ENCODE measurements at regions not wholly inside any gene's neighbourhood (a gene's known extent, or its start where the extent isn't known, plus 50 kb on each side); places are given as distances from the start of the nearest gene placed in this dataset.

DNA sequence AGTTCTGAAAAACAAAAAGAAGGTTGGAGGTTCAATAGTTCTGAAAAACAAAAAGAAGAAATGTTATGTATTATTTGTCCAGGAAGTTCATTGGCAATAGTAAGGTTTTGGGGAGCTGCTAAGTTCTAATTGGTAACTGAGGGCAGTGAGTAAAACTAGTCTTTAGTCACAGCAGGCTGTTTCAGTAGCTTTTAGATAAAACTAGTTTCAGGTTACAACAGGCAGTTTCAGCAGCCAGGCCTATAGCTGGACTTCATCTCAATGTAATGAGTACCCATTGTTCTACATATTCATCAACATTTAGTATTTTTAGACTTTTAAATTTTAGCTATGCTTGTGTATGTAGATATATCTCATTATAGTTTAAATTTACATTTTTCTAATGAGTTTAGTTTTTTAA is 639.3 kb downstream of the TOX3 start:
- no peak for DNase-seq (ENCODE audit: low read depth in 2 of 2)

DNA sequence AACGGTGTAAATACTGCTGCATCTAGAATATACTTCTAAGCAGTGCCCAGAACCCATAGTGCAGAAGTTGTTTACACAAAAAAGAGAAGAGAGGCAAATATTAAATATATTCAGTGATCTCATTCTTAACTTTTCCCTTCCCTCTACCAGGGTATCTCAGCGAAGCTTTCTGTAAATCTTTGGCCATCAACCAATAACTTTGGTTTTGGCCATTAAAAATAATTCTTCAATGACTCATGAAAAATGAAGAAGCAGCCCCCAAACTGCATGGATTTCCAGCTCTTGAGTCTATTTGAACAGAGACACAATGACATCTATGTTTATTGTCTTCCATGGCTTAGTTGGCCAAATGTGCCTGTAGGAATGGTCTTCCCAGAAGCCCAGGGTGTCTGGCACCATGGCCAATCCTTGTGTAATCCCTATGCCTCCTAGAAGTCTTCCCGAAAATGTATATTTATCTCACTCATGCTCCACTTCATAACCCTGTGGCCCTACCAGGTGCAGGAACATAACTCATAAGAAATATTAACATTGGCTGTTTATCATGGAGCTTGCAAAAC is 646.6 kb downstream of the TOX3 start:
- peak in 1 of 2 experiments; percentile 5 for DNase-seq (ENCODE audit: low read depth in 2 of 2)

DNA sequence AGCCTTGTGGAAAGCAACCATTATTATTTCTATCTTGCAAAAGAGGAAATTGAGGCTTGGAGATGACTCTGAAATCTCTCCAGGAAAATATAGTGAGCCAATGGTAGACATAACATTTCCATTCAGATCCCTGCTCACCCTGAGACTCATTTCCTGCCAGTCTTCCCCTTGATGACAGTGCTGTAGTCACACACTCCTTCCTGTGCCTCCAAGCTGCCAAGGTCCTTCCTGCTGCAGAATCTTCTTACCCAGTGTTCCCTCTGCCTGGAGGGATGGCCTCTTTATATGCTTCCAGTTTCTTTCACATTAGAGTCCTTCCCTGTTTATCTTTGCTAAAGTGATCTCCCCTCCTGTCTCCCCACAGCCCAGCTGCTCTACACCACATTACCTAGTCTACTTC is 648.1 kb downstream of the TOX3 start:
- no peak for DNase-seq (ENCODE audit: low read depth in 2 of 2)

DNA sequence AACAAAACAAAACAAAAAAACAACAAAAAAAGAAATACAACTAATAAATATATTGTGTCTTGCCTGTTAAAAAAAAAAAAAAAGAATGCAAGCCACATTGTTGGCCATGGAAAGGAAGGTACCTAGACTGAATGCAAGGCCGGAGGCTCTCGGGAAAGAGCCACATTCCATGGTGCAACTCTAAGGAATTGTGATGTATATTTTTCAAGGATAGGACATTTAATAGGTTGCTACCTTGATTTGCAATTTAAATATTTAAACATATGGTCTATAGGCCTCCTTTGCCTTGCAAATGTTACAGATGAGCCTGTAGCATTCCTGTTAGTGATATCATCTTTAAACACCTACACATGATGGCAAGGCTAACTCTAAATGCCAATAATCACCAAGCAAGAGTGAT is 650.9 kb downstream of the TOX3 start:
- DNase-seq (ENCODE audit: low read depth in 2 of 2): no peak

DNA sequence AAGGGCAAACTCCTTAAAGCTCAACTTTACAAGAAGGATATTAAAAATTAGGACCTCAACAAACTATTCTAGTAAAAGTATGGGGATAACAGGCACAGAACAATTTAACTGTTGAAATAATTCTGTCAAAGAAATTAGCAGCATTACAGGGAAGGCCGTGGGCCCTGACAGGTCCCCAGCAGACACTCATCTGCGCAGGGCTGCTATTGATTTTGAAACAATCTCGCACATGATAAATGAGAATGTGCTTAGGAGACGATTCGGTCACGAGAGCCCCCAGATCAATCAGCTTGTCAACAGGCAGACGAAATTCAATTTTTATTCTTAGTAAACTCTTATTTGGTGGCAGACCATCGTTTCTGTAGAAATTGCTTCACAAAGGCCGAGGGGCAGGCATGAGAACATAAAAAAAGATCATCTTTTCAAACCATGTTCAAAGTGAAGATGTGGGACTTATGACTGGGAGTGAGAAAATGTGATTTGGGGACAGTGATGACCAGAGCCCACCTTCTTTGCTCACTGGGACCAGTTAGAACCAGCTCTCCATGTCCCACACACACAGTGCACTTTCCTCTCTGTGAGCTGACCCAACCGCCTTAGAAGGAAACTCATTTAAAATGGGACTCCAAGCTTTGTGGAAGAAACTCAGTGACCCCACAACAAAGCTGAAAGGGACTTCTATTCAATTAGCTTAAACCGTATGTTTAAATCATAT is 654.5 kb downstream of the TOX3 start:
- no peak for DNase-seq (ENCODE audit: low read depth in 2 of 2)

DNA sequence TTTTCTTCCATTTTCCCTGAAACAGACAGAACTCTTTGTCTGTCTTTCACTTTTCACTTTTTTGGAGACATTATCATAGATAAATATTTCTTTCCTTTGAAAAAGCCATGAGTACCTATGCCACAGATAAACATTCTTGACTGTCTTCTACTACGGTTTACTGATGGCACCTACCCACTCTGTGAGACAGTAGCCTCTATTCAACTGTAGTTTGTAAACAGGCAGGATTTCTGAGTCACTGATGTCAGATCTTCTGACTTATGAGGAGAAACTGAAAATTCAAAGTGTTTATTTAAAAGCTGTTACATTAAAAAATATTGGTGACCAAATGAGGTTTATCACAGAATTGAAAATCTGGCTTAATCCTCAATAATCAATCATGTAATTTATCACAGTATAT is 658.4 kb downstream of the TOX3 start:
- DNase-seq (ENCODE audit: low read depth in 2 of 2): no peak

DNA sequence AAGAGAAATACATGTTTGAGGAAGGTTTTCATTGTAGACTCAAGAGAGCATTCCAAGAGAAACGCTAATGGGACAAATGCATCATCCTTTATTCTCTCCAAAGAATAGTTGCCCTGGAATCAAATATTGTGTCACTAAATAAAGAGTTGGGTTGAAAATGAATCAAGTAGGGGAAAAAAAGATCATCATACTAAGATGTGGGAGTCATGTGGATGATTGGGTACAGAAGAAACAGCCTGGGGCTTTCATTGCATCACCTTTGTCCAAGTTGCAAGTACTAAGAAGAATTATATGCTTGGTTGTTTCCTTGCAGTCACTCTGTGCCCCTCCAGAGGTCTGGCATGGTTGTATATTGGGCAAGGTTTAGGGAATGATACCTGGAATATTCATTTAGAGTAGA is 658.9 kb downstream of the TOX3 start:
- no peak for DNase-seq (ENCODE audit: low read depth in 2 of 2)

DNA sequence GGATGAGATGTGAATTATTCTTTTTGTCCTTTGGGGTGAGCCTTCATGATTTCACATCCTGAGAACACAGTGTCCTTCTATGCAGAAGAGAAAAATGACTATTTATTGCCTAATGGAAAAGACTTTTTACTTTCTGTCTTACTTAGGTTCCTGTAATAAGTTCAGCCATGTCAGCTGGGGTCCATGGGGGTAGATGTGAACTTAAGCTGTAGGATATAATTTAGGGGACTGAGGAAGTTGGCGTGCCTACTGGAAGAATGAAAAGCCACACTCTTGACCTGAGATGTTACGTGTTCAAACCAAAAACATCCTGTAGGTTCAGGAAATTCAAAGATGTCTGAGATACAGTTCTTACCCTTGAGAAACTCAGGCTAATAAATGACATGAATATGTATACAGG is 660.5 kb downstream of the TOX3 start:
- DNase-seq (ENCODE audit: low read depth in 2 of 2): no peak

DNA sequence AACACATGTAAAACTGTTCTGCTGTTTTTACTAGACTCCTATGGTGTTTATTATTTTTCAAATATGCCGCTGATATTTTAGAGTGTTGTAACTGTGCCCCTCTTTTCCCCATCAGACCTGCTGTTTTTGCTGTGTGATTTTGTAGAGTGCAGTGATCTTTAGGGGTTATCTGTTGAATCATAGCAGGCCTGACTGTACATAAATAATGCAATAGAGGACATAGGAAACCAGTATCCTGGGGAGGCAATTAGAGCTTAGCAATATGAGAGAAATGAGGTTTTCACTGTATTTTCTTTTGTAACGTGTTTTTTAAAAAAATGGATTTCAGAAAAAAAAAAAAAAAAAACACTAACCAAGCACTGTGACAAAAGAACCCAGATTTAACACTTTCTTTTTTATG is 662.2 kb downstream of the TOX3 start:
- DNase-seq (ENCODE audit: low read depth in 2 of 2): no peak

DNA sequence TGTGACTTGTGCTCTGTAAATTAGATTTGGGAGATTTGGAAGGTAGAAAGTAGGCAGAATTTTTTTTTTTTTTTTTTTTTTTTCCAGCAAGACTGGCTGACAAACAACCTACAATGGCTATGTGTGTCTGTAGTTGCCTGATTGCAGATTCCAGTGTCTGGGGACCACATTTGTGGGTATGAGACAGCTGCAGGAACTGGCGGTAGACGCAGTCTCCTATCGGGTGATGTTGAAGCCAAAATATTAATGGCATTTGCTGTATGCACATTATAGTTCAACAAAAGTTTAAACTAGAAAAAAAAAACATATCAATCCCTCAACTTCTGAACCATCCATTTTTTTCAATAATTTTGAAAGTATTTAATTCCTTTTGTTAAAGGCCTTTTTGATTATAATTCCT is 665.2 kb downstream of the TOX3 start:
- peak; percentile 16 to 29 for DNase-seq (ENCODE audit: low read depth in 2 of 2)

DNA sequence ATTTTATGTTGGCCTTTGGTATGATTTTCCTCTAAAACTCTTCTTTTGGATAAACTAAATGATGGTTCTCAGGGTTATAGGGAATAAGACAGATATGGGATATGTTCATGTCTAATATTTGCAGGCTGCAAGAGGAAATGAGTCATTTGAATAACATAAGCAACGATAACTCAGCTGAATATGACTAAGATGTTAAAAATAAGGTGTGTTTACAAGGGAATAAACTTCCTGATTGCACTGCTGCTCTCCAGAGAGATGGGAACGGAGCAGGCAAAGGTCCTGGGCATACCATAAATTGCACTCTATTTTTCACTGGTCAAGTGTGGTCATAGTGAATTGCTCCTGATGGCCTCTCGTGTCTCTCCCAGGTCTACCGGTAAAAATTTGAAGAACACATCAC is 666.2 kb downstream of the TOX3 start:
- peak; percentile 29 to 46 for DNase-seq (ENCODE audit: low read depth in 2 of 2)

DNA sequence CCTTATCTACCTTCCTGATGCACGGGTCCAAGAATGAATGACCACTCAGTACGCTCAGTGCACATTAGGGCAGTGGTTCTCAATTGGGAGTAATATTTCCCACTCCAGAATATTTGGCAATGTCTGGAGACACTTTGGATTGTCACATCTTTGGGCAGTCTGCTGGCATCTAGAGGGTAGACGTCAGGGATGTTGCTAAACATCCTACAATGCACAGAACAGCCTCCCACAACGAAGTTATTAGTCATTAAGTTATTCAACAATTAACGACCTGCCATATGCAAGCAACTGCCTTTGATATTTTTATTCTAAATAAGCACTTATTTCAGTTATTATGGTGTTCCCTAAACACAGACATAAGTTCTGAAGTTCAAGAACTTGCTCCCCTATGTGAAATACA is 669.3 kb downstream of the TOX3 start:
- DNase-seq (ENCODE audit: low read depth in 2 of 2): no peak

DNA sequence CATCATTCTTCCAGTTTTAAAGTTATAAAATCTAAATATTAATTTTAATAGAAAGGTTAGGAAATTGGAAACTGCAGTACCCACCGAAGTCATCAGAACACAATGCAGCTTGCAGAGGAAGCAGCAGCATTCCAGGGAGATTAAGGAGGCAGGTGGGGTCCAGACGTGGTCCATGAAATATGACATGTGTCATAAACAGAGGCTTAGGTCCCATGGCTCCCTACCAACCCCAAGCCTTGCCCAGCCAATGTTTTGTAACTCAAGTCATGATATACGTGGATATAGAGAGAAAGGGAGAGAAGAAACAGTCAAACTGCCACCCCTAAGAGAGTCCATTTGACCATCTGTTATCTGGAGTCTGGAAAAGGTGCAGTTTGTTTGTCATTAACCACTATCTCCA is 670.0 kb downstream of the TOX3 start:
- no peak for DNase-seq (ENCODE audit: low read depth in 2 of 2)

DNA sequence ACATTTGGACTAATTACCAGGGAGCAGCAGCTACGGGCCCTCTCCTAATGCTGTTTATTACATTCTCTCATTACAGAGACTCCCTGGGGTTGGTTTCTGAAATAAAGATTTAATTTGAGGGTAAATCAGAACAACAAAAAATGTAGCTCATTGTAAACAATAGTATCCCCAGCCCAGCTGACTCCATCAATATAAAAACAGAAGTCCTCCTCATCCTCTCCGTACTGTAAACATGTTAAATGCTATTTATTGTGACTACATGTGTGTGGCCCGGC is 670.4 kb downstream of the TOX3 start:
- no peak for DNase-seq (ENCODE audit: low read depth in 2 of 2)

DNA sequence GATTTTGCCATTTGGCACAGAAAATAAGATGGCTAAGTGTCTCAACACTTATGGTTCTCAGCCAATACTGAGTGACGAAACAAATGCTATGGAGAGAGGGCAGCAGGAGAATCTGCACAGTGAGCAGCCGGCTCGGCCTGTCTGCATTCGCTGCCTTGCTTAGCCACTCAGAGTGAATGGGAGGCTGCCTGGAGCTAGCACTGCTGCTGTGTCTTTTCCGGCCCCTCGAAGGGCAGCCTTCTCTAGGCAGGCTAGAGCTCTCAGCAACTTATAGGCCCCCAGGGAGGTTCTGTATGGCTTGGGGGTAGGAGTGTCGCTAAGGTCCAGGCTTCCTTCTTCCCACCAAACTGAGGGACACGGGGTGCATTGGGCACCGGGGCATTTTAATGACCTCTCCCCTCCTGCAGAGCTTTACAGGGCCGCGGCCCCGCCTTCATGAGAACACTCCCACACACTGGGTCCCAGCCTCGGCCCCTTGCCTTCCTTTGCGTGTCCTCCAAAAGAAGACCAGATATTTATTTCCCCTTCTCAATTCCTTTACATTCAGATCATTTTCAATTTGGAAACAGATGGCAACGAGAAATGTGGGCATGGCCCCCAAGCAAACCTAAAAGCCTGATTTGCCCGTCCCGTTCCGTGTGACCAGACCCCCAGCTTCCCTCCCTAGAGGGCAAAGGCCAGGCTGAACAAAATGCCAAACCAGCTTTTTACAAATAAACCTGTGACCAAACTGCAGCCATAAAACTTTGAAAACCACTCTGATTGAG is 670.9 kb downstream of the TOX3 start:
- no peak for DNase-seq (ENCODE audit: low read depth in 2 of 2)

DNA sequence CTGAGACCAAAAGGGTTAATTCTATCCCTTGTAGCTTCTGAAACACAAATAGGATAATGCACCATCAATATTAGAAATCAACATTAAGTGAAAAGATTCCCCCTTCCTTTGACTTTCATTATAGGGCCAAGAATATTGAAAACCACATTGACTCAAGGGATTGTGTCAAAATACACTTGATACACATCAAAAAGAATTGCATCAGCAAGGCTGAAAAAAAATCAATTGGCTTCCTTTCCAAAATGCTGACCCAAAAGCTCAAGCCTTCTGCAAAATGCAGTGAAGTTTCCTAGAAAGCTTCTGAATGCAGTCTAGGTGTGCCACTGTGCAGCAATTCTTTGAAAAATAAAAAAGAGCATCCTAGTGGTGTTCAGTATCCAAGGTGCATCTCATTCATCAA is 674.4 kb downstream of the TOX3 start:
- DNase-seq (ENCODE audit: low read depth in 2 of 2): no peak

DNA sequence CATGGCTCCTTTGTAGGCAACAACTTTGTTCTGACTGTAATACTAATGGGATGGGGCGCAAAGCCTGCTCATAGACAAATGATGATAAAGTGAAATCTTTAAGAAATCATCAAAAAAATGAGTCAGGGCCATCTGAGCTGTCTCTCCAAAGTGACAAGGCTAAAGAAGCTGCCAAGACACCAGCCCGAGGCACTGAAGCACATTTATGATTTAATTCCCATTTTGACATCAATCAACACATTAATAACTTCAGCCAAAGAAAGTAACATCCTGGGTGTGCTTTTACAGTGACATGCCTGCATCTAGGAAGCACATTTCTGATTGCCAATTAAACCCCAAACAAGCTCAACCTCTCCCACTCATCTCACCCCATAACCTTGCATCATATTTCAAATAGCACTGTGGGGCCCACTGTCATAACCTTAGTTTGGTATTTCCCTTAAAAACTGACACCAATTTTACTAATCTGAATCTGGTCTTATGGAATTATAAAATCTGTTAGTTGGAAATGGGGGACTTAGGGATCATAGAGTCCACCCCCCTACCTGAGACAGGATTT is 676.6 kb downstream of the TOX3 start:
- DNase-seq (ENCODE audit: low read depth in 2 of 2): no peak

DNA sequence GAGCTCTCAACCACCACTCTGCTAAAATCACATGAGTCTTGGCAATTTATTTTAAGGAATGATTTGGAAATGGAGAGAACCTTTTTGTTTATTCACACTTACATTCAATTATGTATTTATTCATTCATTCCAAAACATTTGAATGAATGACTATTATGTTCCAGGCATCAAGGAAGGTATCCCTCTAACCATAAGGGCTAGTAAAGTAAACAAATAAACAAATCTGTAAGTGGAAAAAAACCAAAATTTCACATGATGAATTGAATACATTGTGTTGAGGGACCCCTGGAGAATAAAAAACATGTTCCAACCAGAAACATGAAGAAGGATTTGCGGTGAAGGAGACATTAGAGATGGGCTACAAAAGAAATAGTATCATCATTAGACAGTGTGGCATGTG is 677.8 kb downstream of the TOX3 start:
- no peak for DNase-seq (ENCODE audit: low read depth in 2 of 2)

DNA sequence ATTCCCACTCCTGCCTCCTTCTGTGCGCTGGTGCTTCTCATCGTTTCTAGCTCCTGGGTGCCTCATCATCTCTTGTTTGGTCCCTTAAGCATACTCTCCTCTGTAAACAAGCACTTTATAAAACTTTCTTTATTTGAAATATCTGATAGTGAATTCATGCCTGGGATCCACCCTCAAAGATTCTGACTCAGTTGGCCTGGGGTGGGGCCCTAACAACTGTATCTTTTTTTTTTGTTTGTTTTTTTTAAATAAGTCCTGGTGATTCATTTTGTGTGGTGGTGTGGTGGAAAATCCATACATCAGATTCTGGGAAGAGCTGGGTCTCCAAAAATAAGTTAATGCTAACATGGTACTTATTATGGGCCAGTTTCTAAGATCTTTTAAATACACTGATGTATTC is 678.3 kb downstream of the TOX3 start:
- no peak for DNase-seq (ENCODE audit: low read depth in 2 of 2)

DNA sequence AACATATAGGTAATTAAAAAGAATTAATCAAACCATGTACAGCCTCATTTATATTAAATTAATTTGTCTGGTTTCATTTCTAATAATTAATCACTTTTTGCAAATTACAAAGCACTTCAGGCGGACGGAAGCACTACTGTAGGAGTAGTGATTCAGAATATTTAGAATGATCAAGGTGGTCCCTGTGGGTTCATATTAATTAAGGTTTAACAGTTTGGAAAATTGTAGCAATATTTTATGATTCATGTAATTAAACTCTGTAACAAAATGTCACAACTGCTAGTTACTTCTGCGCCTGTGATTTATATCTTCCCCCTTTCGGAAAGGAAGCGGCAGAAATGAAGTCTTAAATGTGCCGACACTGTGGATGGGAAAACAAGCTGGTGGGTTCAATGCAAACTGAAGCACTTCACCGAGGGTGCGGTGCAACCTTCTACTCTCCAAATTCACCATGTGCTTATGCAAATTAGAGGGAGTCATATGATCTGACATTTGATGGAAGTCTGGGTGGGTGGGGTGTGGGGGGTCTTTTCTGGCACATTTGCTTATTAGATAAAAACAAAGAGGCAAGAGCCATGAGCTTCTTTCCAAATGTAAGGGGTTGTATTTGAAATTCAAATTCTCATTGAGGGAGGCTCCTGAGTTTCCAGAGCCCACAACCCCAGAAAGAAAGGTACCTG is 679.4 kb downstream of the TOX3 start:
- DNase-seq (ENCODE audit: low read depth in 2 of 2): no peak

DNA sequence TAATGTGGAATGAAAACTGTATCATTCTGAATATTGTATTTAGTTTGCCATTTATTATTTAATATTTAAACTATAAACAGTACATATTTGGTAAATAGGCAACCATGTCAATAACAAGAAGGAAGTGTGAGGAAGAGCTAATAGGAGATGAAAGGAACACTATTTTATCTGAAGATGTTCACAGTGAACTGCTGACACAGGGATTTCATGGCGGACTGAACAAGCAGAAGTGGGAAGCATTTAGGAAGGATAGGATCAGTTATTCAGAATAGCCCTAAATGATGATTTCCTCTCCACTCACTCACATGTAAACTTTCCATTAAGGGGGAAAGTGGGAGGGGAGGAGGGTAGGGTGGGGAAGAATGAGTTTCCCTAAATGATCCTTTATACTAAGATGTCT is 682.4 kb downstream of the TOX3 start:
- no peak for DNase-seq (ENCODE audit: low read depth in 2 of 2)

DNA sequence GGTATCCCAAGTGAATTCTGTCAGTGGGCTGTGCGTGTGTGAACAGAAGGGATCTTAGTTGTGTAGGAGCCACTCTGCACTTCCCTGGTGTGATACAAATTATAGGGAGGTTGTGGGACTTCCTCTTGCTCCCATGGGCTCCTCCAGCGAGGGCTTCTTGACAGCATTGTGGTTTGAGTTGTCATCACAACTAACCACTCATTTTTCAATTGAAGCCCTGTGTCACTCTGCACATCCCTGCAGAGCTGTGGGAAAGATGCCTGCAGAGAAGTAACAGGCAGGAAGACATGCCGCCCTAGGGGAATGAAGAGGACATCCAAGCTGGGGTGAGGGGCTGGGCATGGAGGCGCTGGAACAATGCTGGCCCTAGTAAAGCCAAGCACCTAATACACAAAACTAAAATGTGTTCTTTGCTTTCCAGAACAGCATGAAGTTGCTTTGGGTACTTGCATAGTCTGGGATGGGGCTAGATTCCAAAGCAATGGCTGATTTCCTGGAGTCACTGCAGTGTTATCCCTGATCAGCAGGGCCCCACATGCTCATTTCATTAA is 692.5 kb downstream of the TOX3 start:
- DNase-seq (ENCODE audit: low read depth in 2 of 2): peak; percentile 21 to 37
